Stimulated activated CD8-positive, alpha-beta memory T cell treated with anti-CD3 and anti-CD28 coated beads, Interleukin-12 subunit alpha, Interleukin-12 subunit beta, amount 100 ng/mL, for 1 hour (primary cell): ENCODE measurements at regions not wholly inside any gene's neighbourhood (a gene's known extent, or its start where the extent isn't known, plus 50 kb on each side); places are given as distances from the start of the nearest gene placed in this dataset.
"Not testable (repeated sequence)": the region's sequence is repeated elsewhere in the genome, so short reads cannot be mapped to it uniquely, and the experiment has no call there.

Experiments used
- DNase-seq: peaks from one replicate; pipeline ENCODE4 v3.0.0-alpha.2; 2020; ENCODE audit warnings: low read depth

- DNase-seq: no peak
Observed at GRCh38 chr6:20341096-20341495, 60.6 kb upstream of the E2F3 start.

DNA sequence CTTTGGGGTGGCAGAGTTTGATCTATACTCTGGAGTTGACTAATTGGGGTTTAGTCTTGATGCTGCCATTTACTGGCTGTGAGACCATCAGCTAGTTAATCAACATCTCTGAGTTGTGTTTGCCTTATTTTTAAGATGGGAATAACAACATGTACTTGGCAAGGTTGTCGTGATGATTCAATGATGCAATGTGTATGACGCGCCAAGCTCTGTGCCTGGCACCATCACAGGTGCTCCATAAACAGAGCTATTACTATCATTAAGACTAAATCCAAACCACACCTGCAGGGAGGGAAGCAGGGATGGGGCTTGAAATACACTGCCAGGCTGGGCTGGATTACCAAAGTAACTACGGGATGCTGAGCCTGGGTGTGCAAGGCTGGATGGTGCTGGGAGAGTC is 60.1 kb upstream of the E2F3 start:
- DNase-seq: no peak

DNA sequence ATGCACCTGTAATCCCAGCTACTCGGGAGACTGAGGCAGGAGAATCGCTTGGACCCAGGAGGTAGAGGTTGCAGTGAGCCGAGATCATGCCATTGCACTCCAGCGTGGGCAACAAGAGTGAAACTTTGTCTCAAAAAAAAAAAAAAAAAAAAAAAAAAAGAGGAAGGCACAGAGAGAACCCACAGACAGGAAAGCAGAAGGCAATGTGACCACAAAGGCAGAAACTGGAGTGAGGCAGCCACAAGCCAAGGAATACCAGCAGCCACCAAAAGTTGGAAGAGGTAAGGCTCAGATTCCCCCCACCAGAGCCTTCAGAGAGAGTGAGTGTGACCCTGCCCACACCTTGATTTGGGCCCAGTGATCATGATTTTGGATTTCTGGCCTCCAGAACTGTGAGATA is 54.7 kb upstream of the E2F3 start:
- DNase-seq: not testable (repeated sequence)

DNA sequence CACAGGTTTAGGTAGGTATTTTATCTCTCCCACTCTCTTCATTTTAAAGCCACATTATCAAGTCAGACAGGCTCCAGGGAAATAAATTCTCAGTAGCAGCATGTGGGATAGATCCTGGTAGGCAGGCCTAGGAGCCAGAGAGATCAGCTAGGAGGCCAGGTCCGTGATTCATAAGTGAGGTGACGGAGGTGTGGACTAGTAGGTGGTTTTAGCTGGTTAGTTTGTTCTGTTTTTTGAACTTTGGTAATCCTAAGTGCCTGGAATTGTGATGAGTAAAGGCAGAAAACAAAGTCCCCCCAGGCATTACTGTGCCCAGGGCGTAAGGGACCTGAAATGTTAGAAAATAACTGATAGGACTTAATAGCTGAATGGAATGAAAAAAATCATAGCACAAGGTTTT is 53.6 kb upstream of the E2F3 start:
- DNase-seq: no peak

DNA sequence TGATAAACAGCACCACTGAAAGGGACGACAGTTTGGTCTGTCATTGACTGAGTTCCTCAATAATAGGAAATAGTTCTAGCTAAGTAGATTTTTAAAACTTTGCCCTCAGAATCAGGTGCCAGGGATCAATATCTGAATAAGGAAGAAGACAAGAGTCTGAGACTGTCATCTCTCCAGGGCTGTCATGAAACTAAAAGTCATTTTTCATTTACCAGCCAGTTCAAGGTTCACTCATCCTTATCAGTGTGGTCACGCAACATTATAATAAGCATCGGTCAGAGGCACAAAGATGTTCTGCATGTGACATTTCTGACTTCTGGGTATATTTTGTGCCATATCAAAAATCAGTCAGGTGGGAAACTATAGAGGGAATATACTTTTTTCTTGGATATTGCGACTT is 52.5 kb upstream of the E2F3 start:
- no peak for DNase-seq

DNA sequence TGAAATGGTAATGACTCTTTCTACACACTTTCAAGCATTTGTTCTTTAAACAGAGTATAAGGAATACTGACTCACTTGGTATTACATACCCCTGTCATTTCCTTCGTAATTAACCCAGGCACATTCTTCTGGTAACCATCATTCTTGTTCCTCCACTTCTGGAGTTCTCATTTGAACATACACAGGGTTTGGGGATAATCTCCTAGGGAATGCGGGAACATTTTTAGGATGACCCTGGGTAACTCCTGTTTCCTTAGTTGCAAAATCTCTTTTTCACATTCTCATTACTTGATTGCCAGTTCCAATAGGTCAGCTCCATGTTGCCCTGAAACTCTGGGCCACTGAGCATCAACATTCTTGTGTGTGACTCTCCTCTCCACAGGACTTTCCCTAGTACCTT is 51.5 kb upstream of the E2F3 start:
- DNase-seq: no peak

DNA sequence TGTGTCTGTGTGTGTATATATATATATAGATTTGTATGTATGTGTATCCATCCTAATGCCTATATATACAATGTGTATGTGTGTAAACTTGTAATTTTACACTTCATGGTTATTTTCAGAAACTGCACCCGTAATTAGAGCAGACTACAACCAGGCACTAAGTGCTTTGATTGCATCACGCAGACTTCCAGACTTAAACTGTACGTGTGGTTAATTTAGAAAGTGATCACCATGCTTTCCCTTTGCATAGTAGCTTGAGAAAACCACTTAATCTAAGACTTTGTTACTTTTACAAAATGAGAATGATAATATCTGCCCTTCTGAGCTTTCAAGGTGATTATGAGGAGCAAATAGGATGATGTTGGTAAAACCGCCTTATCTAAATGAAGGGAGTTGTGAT is 50.1 kb upstream of the E2F3 start:
- DNase-seq: no peak
